GM21723 (cell line): ENCODE measurements at regions not wholly inside any gene's neighbourhood (a gene's known extent, or its start where the extent isn't known, plus 50 kb on each side); places are given as distances from the start of the nearest gene placed in this dataset.

Source experiments
- ATAC-seq: cut with Tn5 transposase; IDR thresholded peaks from one replicate; pipeline ENCODE4 v1.9.1; 2021; ENCODE audit warnings: mild to moderate bottlenecking, moderate library complexity; ENCODE audit not compliant: unreplicated experiment

- ATAC-seq: no peak
Measured at GRCh38 chr5:3297853-3298252, 297.8 kb upstream of the IRX1 start.

GRCh38 chr5:3288325-3288724 lies 307.3 kb upstream of the IRX1 start:
- no peak for ATAC-seq

GRCh38 chr5:3287516-3287915 lies 308.1 kb upstream of the IRX1 start:
- ATAC-seq: no peak

GRCh38 chr5:3285621-3286020 lies 310.0 kb upstream of the IRX1 start:
- no peak for ATAC-seq

- no peak for ATAC-seq
Measured at GRCh38 chr5:3284506-3284905, 311.1 kb upstream of the IRX1 start.

- no peak for ATAC-seq
Measured at GRCh38 chr5:3282841-3283240, 312.8 kb upstream of the IRX1 start.

GRCh38 chr5:3281366-3281765 lies 314.3 kb upstream of the IRX1 start:
- no peak for ATAC-seq

- ATAC-seq: no peak
Measured at GRCh38 chr5:3278643-3279042, 317.0 kb upstream of the IRX1 start.

- peak; percentile 51 for ATAC-seq
Measured at GRCh38 chr5:3277590-3278196, 317.9 kb upstream of the IRX1 start.

GRCh38 chr5:3276896-3277295 lies 318.7 kb upstream of the IRX1 start:
- no peak for ATAC-seq

GRCh38 chr5:3269395-3270169 lies 326.1 kb upstream of the IRX1 start:
- ATAC-seq: no peak

GRCh38 chr5:3268760-3269330 lies 326.8 kb upstream of the IRX1 start:
- no peak for ATAC-seq

GRCh38 chr5:3266861-3267260 lies 328.8 kb upstream of the IRX1 start:
- no peak for ATAC-seq

- ATAC-seq: no peak
Measured at GRCh38 chr5:3265936-3266335, 329.7 kb upstream of the IRX1 start.

- ATAC-seq: no peak
Measured at GRCh38 chr5:3265131-3265885, 330.3 kb upstream of the IRX1 start.

GRCh38 chr5:3262451-3262850 lies 333.2 kb upstream of the IRX1 start:
- ATAC-seq: no peak

GRCh38 chr5:3261081-3261480 lies 334.6 kb upstream of the IRX1 start:
- ATAC-seq: no peak

- no peak for ATAC-seq
Measured at GRCh38 chr5:3258050-3258449, 337.6 kb upstream of the IRX1 start.

GRCh38 chr5:3252235-3252634 lies 343.4 kb upstream of the IRX1 start:
- ATAC-seq: no peak

GRCh38 chr5:3251784-3252183 lies 343.8 kb upstream of the IRX1 start:
- ATAC-seq: no peak

GRCh38 chr5:3249401-3249800 lies 346.2 kb upstream of the IRX1 start:
- ATAC-seq: no peak
